A673 (cell line): ENCODE measurements at regions not wholly inside any gene's neighbourhood (a gene's known extent, or its start where the extent isn't known, plus 50 kb on each side); places are given as distances from the start of the nearest gene placed in this dataset.

Experiments used
- BruUV-seq: library from RNA; stranded (reverse); fragments of 400-500 nt; replicated peaks from 2 replicates; lab custom pipeline; 2021; lab: Mats Ljungman, UMichigan
- CTCF ChIA-PET: fragments of 300-600 bp; sonication (Branson Sonifier 250); formaldehyde crosslinking; loops from one replicate; lab custom pipeline; 2022; ENCODE audit warnings: antibody characterized with exemption; lab: Charles Lee
- POLR2A ChIA-PET: fragments of 300-600 bp; sonication (Branson Sonifier 250); formaldehyde crosslinking; loops from one replicate; lab custom pipeline; 2022; ENCODE audit warnings: antibody characterized with exemption; ENCODE audit not compliant: low non-redundant PET; lab: Charles Lee
- DNase-seq: peaks from one replicate; pipeline ENCODE4 v3.0.0-alpha.2; 2015; ENCODE audit warnings: low spot score
- H3K27ac ChIP-seq: fragments of 200-600 bp; sonication (generic); 2 replicates; pipeline ENCODE4 v1.5.1; 2016; ENCODE audit warnings: mixed run types, low read depth, mild to moderate bottlenecking, mixed read lengths, antibody characterized with exemption, low read length; ENCODE audit not compliant: poor library complexity, severe bottlenecking
- H3K27me3 ChIP-seq: fragments of 200-600 bp; sonication (generic); replicated peaks from 2 replicates; pipeline ENCODE4 v1.6.1; 2017; ENCODE audit warnings: mixed run types, low read depth, mild to moderate bottlenecking, mixed read lengths, antibody characterized with exemption, low read length; ENCODE audit not compliant: insufficient read depth, poor library complexity
- H3K36me3 ChIP-seq: fragments of 200-600 bp; sonication (generic); 2 replicates; pipeline ENCODE4 v1.6.1; 2016; ENCODE audit warnings: mixed run types, mild to moderate bottlenecking, mixed read lengths, antibody characterized with exemption, low read length; ENCODE audit not compliant: insufficient read depth, poor library complexity, severe bottlenecking
- H3K4me1 ChIP-seq: fragments of 200-600 bp; sonication (generic); 2 replicates; pipeline ENCODE4 v1.6.1; 2017; ENCODE audit warnings: mixed run types, mild to moderate bottlenecking, mixed read lengths, antibody characterized with exemption, low read length; ENCODE audit not compliant: insufficient read depth, poor library complexity, severe bottlenecking
- H3K4me3 ChIP-seq: fragments of 200-600 bp; sonication (generic); 2 replicates; pipeline ENCODE4 v1.5.1; 2016; ENCODE audit warnings: low read depth, mixed run types, mild to moderate bottlenecking, mixed read lengths, low read length; ENCODE audit not compliant: poor library complexity, severe bottlenecking
- H3K9me3 ChIP-seq: fragments of 200-600 bp; sonication (generic); 2 replicates; pipeline ENCODE4 v1.6.1; 2016; ENCODE audit warnings: mixed run types, low read depth, mild to moderate bottlenecking, mixed read lengths, antibody characterized with exemption, low read length; ENCODE audit not compliant: poor library complexity, severe bottlenecking
- CTCF ChIP-seq: fragments of 300-800, 200-600 bp; sonication (generic); conservative IDR thresholded peaks from 2 replicates; pipeline ENCODE4 v1.5.1; 2017; ENCODE audit warnings: low read depth, mild to moderate bottlenecking, antibody characterized with exemption, low read length, moderate library complexity, mixed read lengths
- EZH2 ChIP-seq: fragments of 200-600 bp; sonication (generic); IDR thresholded peaks from 2 replicates; pipeline ENCODE4 v1.6.1; 2017; ENCODE audit warnings: borderline replicate concordance, low read depth, mild to moderate bottlenecking, mixed read lengths, antibody characterized with exemption, low read length; ENCODE audit not compliant: poor library complexity, severe bottlenecking
- intact Hi-C: fragments of 100-400 bp; cut with micrococcal nuclease; formaldehyde crosslinking; loops from one replicate; pipeline ENCODE4 v1.10.0; 2022; ENCODE audit not compliant: unreplicated experiment

DNA sequence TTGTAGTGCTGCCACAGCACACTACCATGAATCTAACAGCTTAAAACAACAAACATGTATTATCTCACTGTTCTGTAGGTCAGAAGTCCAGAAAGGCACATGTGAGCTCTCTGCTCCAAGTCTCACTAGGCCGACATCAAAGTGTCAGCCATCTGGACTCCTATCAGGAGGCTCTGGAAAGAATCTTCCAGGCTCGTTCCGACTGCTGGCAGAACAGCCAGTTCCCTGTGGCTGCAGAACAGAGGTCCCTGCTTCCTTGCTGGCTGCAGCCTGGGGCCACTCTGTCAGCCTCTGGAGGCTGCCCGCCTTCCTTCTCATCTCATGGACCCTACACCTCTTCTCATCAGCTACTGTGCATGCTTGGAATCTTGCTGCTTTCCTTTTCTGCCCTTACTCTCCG is 168.9 kb downstream of the CBLN1 start:
- Histone ChIP-seq H3K4me3 (no peak overlapping the region), H3K9me3 (no peaks in the 10 kb centered on the region), H3K27me3 (peaks cover 45% of the 10 kb centered on the region), H3K4me1 (no peaks in the 10 kb centered on the region), H3K36me3 (no peaks in the 10 kb centered on the region), H3K27ac (no peak overlapping the region)
- POLR2A ChIA-PET, result no interaction called here
- TF ChIP-seq EZH2 (no peak), CTCF (no peak)
- no peak for DNase-seq
- no TSS peak for BruUV-seq
- CTCF ChIA-PET, result no interaction called here
- intact Hi-C loops, result no loop called here

DNA sequence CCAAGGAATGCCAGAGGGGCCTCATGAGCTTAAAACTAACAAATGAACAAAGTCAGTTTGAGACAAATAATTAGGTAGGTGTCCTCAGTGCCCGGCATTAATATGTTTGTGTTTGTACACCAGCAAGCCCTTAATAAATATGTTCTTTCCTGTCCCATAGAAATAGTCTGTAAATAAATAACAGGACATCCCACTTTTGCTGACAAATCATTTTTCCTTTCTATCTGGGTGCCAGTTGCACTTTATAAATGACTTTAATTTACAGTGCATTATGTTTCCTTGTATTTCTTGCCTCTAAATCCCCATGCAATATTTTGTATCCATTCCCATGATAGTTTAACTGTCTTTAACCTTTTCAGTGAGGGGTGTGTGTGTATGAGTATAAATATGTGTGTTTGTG is 170.3 kb downstream of the CBLN1 start:
- no peak for DNase-seq
- TF ChIP-seq CTCF (no peak), EZH2 (no peak)
- no peak overlapping the region for H3K27ac ChIP-seq
- no peaks in the 10 kb centered on the region for H3K36me3 ChIP-seq
- intact Hi-C loops, result no loop called here
- CTCF ChIA-PET, result no interaction called here
- POLR2A ChIA-PET, result no interaction called here
- BruUV-seq, result no TSS peak
- H3K27me3 ChIP-seq, result peaks cover 38% of the 10 kb centered on the region
- no peaks in the 10 kb centered on the region for H3K9me3 ChIP-seq
- H3K4me3 ChIP-seq, result no peak overlapping the region
- H3K4me1 ChIP-seq, result no peaks in the 10 kb centered on the region

GRCh38 chr16:49108611-49109010 is 173.0 kb downstream of the CBLN1 start:
- H3K27me3 ChIP-seq, result peaks cover 21% of the 10 kb centered on the region
- TF ChIP-seq EZH2 (no peak), CTCF (no peak)
- ChIA-PET CTCF (no interaction called here), POLR2A (no interaction called here)
- H3K4me1 ChIP-seq, result no peaks in the 10 kb centered on the region
- no peak overlapping the region for H3K27ac ChIP-seq
- H3K4me3 ChIP-seq, result no peak overlapping the region
- H3K9me3 ChIP-seq, result no peaks in the 10 kb centered on the region
- intact Hi-C loops, result no loop called here
- H3K36me3 ChIP-seq, result no peaks in the 10 kb centered on the region
- no peak for DNase-seq
- no TSS peak for BruUV-seq
